ENCODE measurements at regions not wholly inside any gene's neighbourhood (a gene's known extent, or its start where the extent isn't known, plus 50 kb on each side); places are given as distances from the start of the nearest gene placed in this dataset.

- no peak for DNase-seq
- H3K4me2 ChIP-seq (ENCODE audit: low read depth, low read length), result no peak overlapping the region
Observed at GRCh38 chr4:124206779-124207605, 505.5 kb downstream of the ANKRD50 start.

GRCh38 chr4:124209211-124209610 is 503.3 kb downstream of the ANKRD50 start:
- H4K20me1 ChIP-seq (ENCODE audit: insufficient read depth, low read length), result no peaks in the 10 kb centered on the region
- no peak for DNase-seq
- no peak overlapping the region for H3K4me3 ChIP-seq (ENCODE audit: low read length)
- TF ChIP-seq EZH2phosphoT487 (IDR thresholded peaks at IDR 0.05; ENCODE audit: low read length) (no peak), EZH2 (optimal IDR thresholded peaks at IDR 0.05; ENCODE audit: low read depth, low read length) (no peak), CTCF (IDR thresholded peaks at IDR 0.05; ENCODE audit: low read length) (no peak)
- no peak overlapping the region for H3K27ac ChIP-seq (ENCODE audit: low read length)
- H3K9me3 ChIP-seq (replicated peaks; ENCODE audit: insufficient read depth, low read length), result no peaks in the 10 kb centered on the region
- H3F3A ChIP-seq (ENCODE audit: insufficient read depth, low read length), result no peaks in the 10 kb centered on the region
- H3K4me2 ChIP-seq (ENCODE audit: low read depth, low read length), result no peak overlapping the region
- no peak overlapping the region for H2AFZ ChIP-seq (ENCODE audit: low read length)
- H3K79me2 ChIP-seq (ENCODE audit: low read length), result no peaks in the 10 kb centered on the region
- H3K4me1 ChIP-seq (ENCODE audit: low read length), result no peaks in the 10 kb centered on the region
- no peaks in the 10 kb centered on the region for H3K27me3 ChIP-seq (replicated peaks; ENCODE audit: insufficient read depth, low read length)
- no peak overlapping the region for H3K9ac ChIP-seq (ENCODE audit: low read length)
- no peaks in the 10 kb centered on the region for H3K9me2 ChIP-seq (replicated peaks; ENCODE audit: insufficient read depth, low read length)
- no peaks in the 10 kb centered on the region for H3K36me3 ChIP-seq (replicated peaks; ENCODE audit: insufficient read depth, low read length)

More at GRCh38 chr4:124206779-124207605, 505.5 kb downstream of the ANKRD50 start:
- no peak for TF ChIP-seq CTCF (IDR thresholded peaks at IDR 0.05; ENCODE audit: low read length)
- no peak for TF ChIP-seq EZH2 (optimal IDR thresholded peaks at IDR 0.05; ENCODE audit: low read depth, low read length)
- no peak for TF ChIP-seq EZH2phosphoT487 (IDR thresholded peaks at IDR 0.05; ENCODE audit: low read length)
- Histone ChIP-seq H3K27me3 (replicated peaks; ENCODE audit: insufficient read depth, low read length) (no peaks in the 10 kb centered on the region), H3K4me3 (ENCODE audit: low read length) (no peak overlapping the region), H3K79me2 (ENCODE audit: low read length) (no peaks in the 10 kb centered on the region), H3K9me2 (replicated peaks; ENCODE audit: insufficient read depth, low read length) (no peaks in the 10 kb centered on the region), H3K4me1 (ENCODE audit: low read length) (no peaks in the 10 kb centered on the region), H3F3A (ENCODE audit: insufficient read depth, low read length) (no peaks in the 10 kb centered on the region), H3K27ac (ENCODE audit: low read length) (no peak overlapping the region), H3K9me3 (replicated peaks; ENCODE audit: insufficient read depth, low read length) (no peaks in the 10 kb centered on the region), H4K20me1 (ENCODE audit: insufficient read depth, low read length) (no peaks in the 10 kb centered on the region), H3K36me3 (replicated peaks; ENCODE audit: insufficient read depth, low read length) (no peaks in the 10 kb centered on the region), H2AFZ (ENCODE audit: low read length) (no peak overlapping the region), H3K9ac (ENCODE audit: low read length) (no peak overlapping the region)

- Histone ChIP-seq H3F3A (ENCODE audit: insufficient read depth, low read length) (no peaks in the 10 kb centered on the region), H3K36me3 (replicated peaks; ENCODE audit: insufficient read depth, low read length) (no peaks in the 10 kb centered on the region), H3K4me3 (ENCODE audit: low read length) (no peak overlapping the region), H3K27me3 (replicated peaks; ENCODE audit: insufficient read depth, low read length) (no peaks in the 10 kb centered on the region), H3K9me2 (replicated peaks; ENCODE audit: insufficient read depth, low read length) (no peaks in the 10 kb centered on the region), H3K4me2 (ENCODE audit: low read depth, low read length) (no peak overlapping the region), H3K9ac (ENCODE audit: low read length) (no peak overlapping the region), H3K79me2 (ENCODE audit: low read length) (no peaks in the 10 kb centered on the region), H3K4me1 (ENCODE audit: low read length) (no peaks in the 10 kb centered on the region), H2AFZ (ENCODE audit: low read length) (no peak overlapping the region), H4K20me1 (ENCODE audit: insufficient read depth, low read length) (no peaks in the 10 kb centered on the region), H3K9me3 (replicated peaks; ENCODE audit: insufficient read depth, low read length) (no peaks in the 10 kb centered on the region), H3K27ac (ENCODE audit: low read length) (no peak overlapping the region)
- no peak for DNase-seq
- no peak for TF ChIP-seq EZH2phosphoT487 (IDR thresholded peaks at IDR 0.05; ENCODE audit: low read length)
- TF ChIP-seq CTCF (IDR thresholded peaks at IDR 0.05; ENCODE audit: low read length), result no peak
- TF ChIP-seq EZH2 (optimal IDR thresholded peaks at IDR 0.05; ENCODE audit: low read depth, low read length), result no peak
Observed at GRCh38 chr4:124209626-124210025, 502.9 kb downstream of the ANKRD50 start.

All from MM.1S (cell line).